SK-N-SH (cell line): ENCODE measurements at regions not wholly inside any gene's neighbourhood (a gene's known extent, or its start where the extent isn't known, plus 50 kb on each side); places are given as distances from the start of the nearest gene placed in this dataset.

Source experiments
- CTCF ChIA-PET: fragments of 300-600, 350-600 bp; formaldehyde crosslinking; extraction: SDS; loops from one replicate; lab custom pipeline; 2021; lab: Yijun Ruan, JAX
- POLR2A ChIA-PET: fragments of 350-600 bp; sonication (Branson Sonifier 250); formaldehyde crosslinking; extraction: SDS; loops from one replicate; lab custom pipeline; 2020; ENCODE audit warnings: antibody characterized with exemption, inconsistent platforms; lab: Yijun Ruan, JAX
- DNase-seq: peaks from one replicate; pipeline ENCODE4 v3.0.0; 2012
- H2AFZ ChIP-seq: fragments of 200-600 bp; sonication (generic); 2 replicates; pipeline ENCODE4 v1.8.1; 2016; ENCODE audit warnings: antibody characterized with exemption, mild to moderate bottlenecking, low read depth
- H3F3A ChIP-seq: fragments of 200-600 bp; sonication (generic); replicated peaks from 2 replicates; pipeline ENCODE3; 2016; ENCODE audit warnings: antibody characterized with exemption, mild to moderate bottlenecking; ENCODE audit not compliant: insufficient read depth
- H3K27ac ChIP-seq, 2 experiments: fragments of 200-500 bp in 1 of 2; fragments of 200-600 bp in 1 of 2; sonication (Bioruptor generic) in 1 of 2; sonication (generic), shearing (Covaris generic) in 1 of 2; 2 replicates each; pipeline versions ENCODE4 v1.5.1 to v1.6.1; 2014 to 2016; ENCODE audit warnings: low read depth in 2 of 2, inconsistent platforms in 1 of 2, low read length in 1 of 2, mild to moderate bottlenecking in 1 of 2, mixed read lengths in 1 of 2
- H3K27me3 ChIP-seq: fragments of 200-600 bp; sonication (generic), shearing (Covaris generic); 2 replicates; pipeline ENCODE4 v1.6.1; 2016; ENCODE audit warnings: mixed run types; ENCODE audit not compliant: insufficient read depth
- H3K36me3 ChIP-seq, 2 experiments: fragments of 200-500 bp in 1 of 2; fragments of 200-600 bp in 1 of 2; sonication (Bioruptor generic) in 1 of 2; sonication (generic) in 1 of 2; replicated peaks in 1 of 2; 2 replicates each; pipeline versions ENCODE3 to v1.5.1; 2014 to 2016; ENCODE audit warnings: low read length in 1 of 2, mild to moderate bottlenecking in 1 of 2; ENCODE audit not compliant: insufficient read depth in 2 of 2, control insufficient read depth in 1 of 2
- H3K4me1 ChIP-seq, 2 experiments: fragments of 200-500 bp in 1 of 2; fragments of 200-600 bp in 1 of 2; sonication (Bioruptor generic) in 1 of 2; sonication (generic), shearing (Covaris generic) in 1 of 2; 2 replicates each; pipeline versions ENCODE4 v1.5.1 to v1.6.1; 2014 to 2016; ENCODE audit warnings: low read depth in 1 of 2, low read length in 1 of 2, mixed run types in 1 of 2; ENCODE audit not compliant: insufficient read depth in 2 of 2, control insufficient read depth in 1 of 2
- H3K4me2 ChIP-seq: fragments of 200-600 bp; sonication (generic), shearing (Covaris generic); 2 replicates; pipeline ENCODE4 v1.6.1; 2017; ENCODE audit warnings: mixed run types
- H3K4me3 ChIP-seq, 2 experiments: fragments of 200-500 bp in 1 of 2; fragments of 200-600 bp in 1 of 2; sonication (Bioruptor generic) in 1 of 2; sonication (generic), shearing (Covaris generic) in 1 of 2; 2 replicates each; pipeline versions ENCODE4 v1.5.1 to v1.8.1; 2014 to 2016; ENCODE audit warnings: low read depth in 2 of 2, inconsistent platforms in 1 of 2, low read length in 1 of 2, mild to moderate bottlenecking in 1 of 2, mixed read lengths in 1 of 2, moderate library complexity in 1 of 2
- H3K79me2 ChIP-seq: fragments of 200-600 bp; sonication (generic); 2 replicates; pipeline ENCODE4 v1.8.1; 2017; ENCODE audit warnings: mild to moderate bottlenecking; ENCODE audit not compliant: insufficient read depth
- H3K9ac ChIP-seq: fragments of 200-600 bp; sonication (generic); 2 replicates; pipeline ENCODE4 v1.6.1; 2017; ENCODE audit warnings: mixed run types
- H3K9me2 ChIP-seq: fragments of 200-600 bp; sonication (generic); 2 replicates; pipeline ENCODE4 v1.6.1; 2017; ENCODE audit warnings: mixed run types
- H3K9me3 ChIP-seq: fragments of 200-600 bp; sonication (generic); 2 replicates; pipeline ENCODE4 v1.6.1; 2017; ENCODE audit warnings: mixed run types, mild to moderate bottlenecking, moderate library complexity
- H4K20me1 ChIP-seq: fragments of 200-600 bp; sonication (generic); 2 replicates; pipeline ENCODE4 v1.6.1; 2017; ENCODE audit warnings: mild to moderate bottlenecking, mixed run types; ENCODE audit not compliant: insufficient read depth
- ELF1 ChIP-seq: IDR thresholded peaks from 2 replicates; pipeline ENCODE4 v1.4.0; 2012
- FOSL2 ChIP-seq: IDR thresholded peaks from 2 replicates; pipeline ENCODE4 v1.4.0; 2012; ENCODE audit warnings: low read depth, mild to moderate bottlenecking, moderate library complexity, borderline replicate concordance
- FOXM1 ChIP-seq: IDR thresholded peaks from 2 replicates; pipeline ENCODE4 v1.4.0; 2012; ENCODE audit warnings: low read depth, mild to moderate bottlenecking
- GABPA ChIP-seq: IDR thresholded peaks from 2 replicates; pipeline ENCODE4 v1.4.0; 2012; ENCODE audit warnings: low read depth, mild to moderate bottlenecking
- GATA2 ChIP-seq: sonication (generic); formaldehyde crosslinking; IDR thresholded peaks from 2 replicates; pipeline ENCODE4 v1.5.0; 2020; ENCODE audit warnings: mild to moderate bottlenecking, missing genetic modification reagents
- MAX ChIP-seq: IDR thresholded peaks from 2 replicates; pipeline ENCODE4 v1.4.0; 2012; ENCODE audit warnings: low read depth
- MXI1 ChIP-seq: IDR thresholded peaks from 2 replicates; pipeline ENCODE4 v1.6.1; 2012; ENCODE audit warnings: mild to moderate bottlenecking, low read depth, low read length, improper control_type of control experiment
- POLR2AphosphoS5 ChIP-seq: IDR thresholded peaks from 2 replicates; pipeline ENCODE4 v1.6.1; 2012; ENCODE audit warnings: low read depth, low read length
- RCOR1 ChIP-seq: fragments of 150-350 bp; IDR thresholded peaks from 2 replicates; pipeline ENCODE4 v1.6.1; 2017; ENCODE audit warnings: antibody characterized with exemption, low read length
- REST ChIP-seq: IDR thresholded peaks from 2 replicates; pipeline ENCODE4 v1.6.1; 2012; ENCODE audit warnings: mild to moderate bottlenecking, low read depth, low read length, moderate library complexity
- SMC3 ChIP-seq: IDR thresholded peaks from 2 replicates; pipeline ENCODE4 v1.6.1; 2012; ENCODE audit warnings: low read depth, low read length, improper control_type of control experiment
- TCF12 ChIP-seq: IDR thresholded peaks from 2 replicates; pipeline ENCODE4 v1.4.0; 2012
- USF1 ChIP-seq: IDR thresholded peaks from 2 replicates; pipeline ENCODE4 v1.4.0; 2012; ENCODE audit warnings: low read depth, borderline replicate concordance
- USF2 ChIP-seq: fragments of 150-350 bp; IDR thresholded peaks from 2 replicates; pipeline ENCODE4 v1.6.1; 2017; ENCODE audit warnings: antibody characterized with exemption, low read length, low read depth, borderline replicate concordance
- YY1 ChIP-seq: IDR thresholded peaks from 2 replicates; pipeline ENCODE4 v1.4.0; 2012; ENCODE audit warnings: low read depth, mild to moderate bottlenecking
- WGBS: methylation state at CpG from one replicate; pipeline ENCODE4 v1.1.6; 2017; ENCODE audit warnings: low lambda C conversion rate; 5-methylcytosine and 5-hydroxymethylcytosine counted together

GRCh38 chr13:105874814-105875213, 660.6 kb downstream of the EFNB2 start:
- no peaks in the 10 kb centered on the region for H3F3A ChIP-seq
- H3K4me3 ChIP-seq: no peak overlapping the region
- H3K4me1 ChIP-seq: no peaks in the 10 kb centered on the region
- ChIA-PET POLR2A (no interaction called here), CTCF (no interaction called here)
- H3K9me2 ChIP-seq: no peaks in the 10 kb centered on the region
- H4K20me1 ChIP-seq: no peaks in the 10 kb centered on the region
- no peaks in the 10 kb centered on the region for H3K36me3 ChIP-seq
- no peak overlapping the region for H3K4me2 ChIP-seq
- no peaks in the 10 kb centered on the region for H3K27me3 ChIP-seq
- H3K79me2 ChIP-seq: no peaks in the 10 kb centered on the region
- H3K9ac ChIP-seq: no peak overlapping the region
- no peak for DNase-seq
- H2AFZ ChIP-seq: no peak overlapping the region
- no peaks in the 10 kb centered on the region for H3K9me3 ChIP-seq
- no peak for TF ChIP-seq POLR2AphosphoS5
- no peak for TF ChIP-seq SMC3
- TF ChIP-seq USF1: no peak
- TF ChIP-seq YY1: no peak
- no peak for TF ChIP-seq FOXM1
- no peak for TF ChIP-seq REST
- TF ChIP-seq MXI1: no peak
- no peak for TF ChIP-seq FOSL2
- TF ChIP-seq, all 33 proteins: peak for 0
- H3K27ac ChIP-seq: no peak overlapping the region

GRCh38 chr13:105871768-105872167, 663.7 kb downstream of the EFNB2 start:
- Histone ChIP-seq H3F3A (no peaks in the 10 kb centered on the region), H3K9ac (no peak overlapping the region), H3K4me3 (no peak overlapping the region), H3K27me3 (no peaks in the 10 kb centered on the region), H3K9me2 (no peaks in the 10 kb centered on the region), H4K20me1 (no peaks in the 10 kb centered on the region), H3K9me3 (no peaks in the 10 kb centered on the region), H2AFZ (no peak overlapping the region), H3K4me1 (no peaks in the 10 kb centered on the region), H3K36me3 (no peaks in the 10 kb centered on the region), H3K79me2 (no peaks in the 10 kb centered on the region), H3K27ac (no peak overlapping the region), H3K4me2 (no peak overlapping the region)
- 93% methylated on average over 1 of the region's 1 CpG for WGBS
- ChIA-PET CTCF (no interaction called here), POLR2A (no interaction called here)
- TF ChIP-seq YY1: no peak
- no peak for TF ChIP-seq RCOR1
- no peak for TF ChIP-seq ELF1
- no peak for TF ChIP-seq TCF12
- TF ChIP-seq SMC3: no peak
- no peak for TF ChIP-seq GATA2 (CRISPR knock-in tag)
- no peak for TF ChIP-seq MXI1
- no peak for TF ChIP-seq USF1
- TF ChIP-seq FOXM1: no peak
- no peak for TF ChIP-seq USF2
- no peak for TF ChIP-seq MAX
- TF ChIP-seq GABPA: no peak
- DNase-seq: no peak
